CD8-positive, alpha-beta memory T cell (primary cell): ENCODE measurements at regions not wholly inside any gene's neighbourhood (a gene's known extent, or its start where the extent isn't known, plus 50 kb on each side); places are given as distances from the start of the nearest gene placed in this dataset.
"Not testable (repeated sequence)": the region's sequence is repeated elsewhere in the genome, so short reads cannot be mapped to it uniquely, and the experiment has no call there.

Source experiments
- CTCF ChIA-PET: fragments of 350-600 bp; sonication (Branson Sonifier 250); formaldehyde crosslinking; loops from one replicate; lab custom pipeline; 2021; ENCODE audit warnings: antibody characterized with exemption; lab: Charles Lee
- POLR2A ChIA-PET: fragments of 350-600 bp; sonication (Branson Sonifier 250); formaldehyde crosslinking; loops from one replicate; lab custom pipeline; 2021; ENCODE audit warnings: antibody characterized with exemption; lab: Charles Lee
- DNase-seq, 5 donors: peaks; one replicate each; pipeline versions ENCODE4 v3.0.0 to v3.0.0-alpha.2; 2020 to 2022; ENCODE audit warnings: mixed read lengths in 1 of 5
- H3K27ac ChIP-seq: one replicate; pipeline ENCODE4 v1.7.0; 2013; ENCODE audit warnings: low read depth, mild to moderate bottlenecking, low read length, moderate library complexity
- H3K27me3 ChIP-seq: 2 replicates; pipeline ENCODE4 v1.7.0; 2013; ENCODE audit warnings: low read length, mild to moderate bottlenecking; ENCODE audit not compliant: insufficient read depth, poor library complexity, severe bottlenecking
- H3K36me3 ChIP-seq: 2 replicates; pipeline ENCODE4 v1.7.0; 2013; ENCODE audit warnings: mild to moderate bottlenecking, low read length, moderate library complexity; ENCODE audit not compliant: insufficient read depth
- H3K4me1 ChIP-seq: 2 replicates; pipeline ENCODE4 v1.7.0; 2013; ENCODE audit warnings: mild to moderate bottlenecking, low read length, moderate library complexity; ENCODE audit not compliant: insufficient read depth
- H3K4me3 ChIP-seq: 2 replicates; pipeline ENCODE4 v1.7.0; 2013; ENCODE audit warnings: mild to moderate bottlenecking, low read length
- H3K9me3 ChIP-seq: 2 replicates; pipeline ENCODE4 v1.7.0; 2013; ENCODE audit warnings: mild to moderate bottlenecking, low read length
- H3K27ac Mint-ChIP-seq, 8 donors: one replicate each; pipeline ENCODE4 v1.8.0; 2020 to 2021; ENCODE audit warnings: mixed read lengths in 8 of 8, mild to moderate bottlenecking in 6 of 8, inconsistent platforms in 3 of 8, moderate library complexity in 3 of 8
- H3K27me3 Mint-ChIP-seq, 2 donors: one replicate each; pipeline ENCODE4 v1.8.0; 2020 to 2021; ENCODE audit warnings: mixed read lengths in 2 of 2, mild to moderate bottlenecking in 1 of 2, moderate library complexity in 1 of 2
- H3K36me3 Mint-ChIP-seq, 3 donors: one replicate each; pipeline ENCODE4 v1.8.0; 2020 to 2021; ENCODE audit warnings: mixed read lengths in 3 of 3, inconsistent platforms in 1 of 3, mild to moderate bottlenecking in 1 of 3
- H3K4me1 Mint-ChIP-seq, 3 donors: one replicate each; pipeline ENCODE4 v1.8.0; 2020 to 2021; ENCODE audit warnings: mixed read lengths in 3 of 3, inconsistent platforms in 1 of 3, mild to moderate bottlenecking in 1 of 3
- H3K4me3 Mint-ChIP-seq, 7 donors: one replicate each; pipeline ENCODE4 v1.8.0; 2020 to 2021; ENCODE audit warnings: mixed read lengths in 7 of 7, mild to moderate bottlenecking in 6 of 7, moderate library complexity in 4 of 7, inconsistent platforms in 2 of 7
- H3K9me3 Mint-ChIP-seq, 5 donors: one replicate each; pipeline ENCODE4 v1.8.0; 2020 to 2022; ENCODE audit warnings: mixed read lengths in 5 of 5, mild to moderate bottlenecking in 3 of 5, moderate library complexity in 2 of 5, inconsistent platforms in 1 of 5

GRCh38 chr14:85075694-85076476, 454.1 kb upstream of the FLRT2 start:
- Mint-ChIP-seq H3K4me1 (no peaks in the 10 kb centered on the region), H3K27ac (no peak overlapping the region), H3K27me3 (no peaks in the 10 kb centered on the region), H3K36me3 (no peaks in the 10 kb centered on the region), H3K4me3 (no peak overlapping the region), H3K9me3 (peaks cover 3 to 28% (median 10%) of the 10 kb centered on the region in 5 donors)
- Histone ChIP-seq H3K36me3 (no peaks in the 10 kb centered on the region), H3K27me3 (no peaks in the 10 kb centered on the region), H3K4me3 (no peak overlapping the region), H3K9me3 (no peaks in the 10 kb centered on the region), H3K27ac (no peak overlapping the region), H3K4me1 (no peaks in the 10 kb centered on the region)
- ChIA-PET CTCF (no interaction called here), POLR2A (no interaction called here)
- no peak for DNase-seq

GRCh38 chr14:85077716-85078115, 452.2 kb upstream of the FLRT2 start:
- H3K9me3 Mint-ChIP-seq: peaks cover 3 to 31% (median 8%) of the 10 kb centered on the region in 5 donors
- POLR2A ChIA-PET, H3K4me1 ChIP-seq, H3K27me3 ChIP-seq, H3K4me1 Mint-ChIP-seq, H3K27ac Mint-ChIP-seq, H3K27ac ChIP-seq, H3K36me3 Mint-ChIP-seq, H3K4me3 Mint-ChIP-seq, H3K9me3 ChIP-seq, H3K4me3 ChIP-seq, H3K36me3 ChIP-seq, DNase-seq, CTCF ChIA-PET, H3K27me3 Mint-ChIP-seq: not testable (repeated sequence)

- H3K9me3 Mint-ChIP-seq: peaks cover 8 to 27% (median 13%) of the 10 kb centered on the region in 5 donors
- DNase-seq: no peak
- POLR2A ChIA-PET: no interaction called here
- Histone ChIP-seq H3K27me3 (no peaks in the 10 kb centered on the region), H3K36me3 (no peaks in the 10 kb centered on the region), H3K4me3 (no peak overlapping the region), H3K9me3 (no peaks in the 10 kb centered on the region), H3K27ac (no peak overlapping the region), H3K4me1 (no peaks in the 10 kb centered on the region)
- H3K4me3 Mint-ChIP-seq: no peak overlapping the region
- H3K36me3 Mint-ChIP-seq: no peaks in the 10 kb centered on the region
- no peaks in the 10 kb centered on the region for H3K4me1 Mint-ChIP-seq
- no peak overlapping the region for H3K27ac Mint-ChIP-seq
- H3K27me3 Mint-ChIP-seq: no peaks in the 10 kb centered on the region
- CTCF ChIA-PET: no interaction called here
Observed at GRCh38 chr14:85079842-85080730, 449.9 kb upstream of the FLRT2 start.

- Histone ChIP-seq H3K9me3 (no peaks in the 10 kb centered on the region), H3K4me3 (no peak overlapping the region), H3K36me3 (no peaks in the 10 kb centered on the region), H3K27ac (no peak overlapping the region), H3K4me1 (no peaks in the 10 kb centered on the region), H3K27me3 (no peaks in the 10 kb centered on the region)
- Mint-ChIP-seq H3K4me3 (no peak overlapping the region), H3K9me3 (peaks cover 6 to 22% (median 15%) of the 10 kb centered on the region in 5 donors), H3K27me3 (no peaks in the 10 kb centered on the region), H3K4me1 (no peaks in the 10 kb centered on the region), H3K27ac (no peak overlapping the region), H3K36me3 (no peaks in the 10 kb centered on the region)
- ChIA-PET CTCF (no interaction called here), POLR2A (no interaction called here)
- DNase-seq: no peak
Observed at GRCh38 chr14:85084344-85084743, 445.6 kb upstream of the FLRT2 start.

- Histone ChIP-seq H3K27ac (no peak overlapping the region), H3K9me3 (no peaks in the 10 kb centered on the region), H3K36me3 (no peaks in the 10 kb centered on the region), H3K27me3 (no peaks in the 10 kb centered on the region), H3K4me3 (no peak overlapping the region), H3K4me1 (no peaks in the 10 kb centered on the region)
- ChIA-PET CTCF (no interaction called here), POLR2A (no interaction called here)
- Mint-ChIP-seq H3K4me1 (no peaks in the 10 kb centered on the region), H3K4me3 (no peak overlapping the region), H3K9me3 (peaks cover 5 to 22% (median 12%) of the 10 kb centered on the region in 5 donors), H3K27me3 (no peaks in the 10 kb centered on the region), H3K27ac (no peak overlapping the region), H3K36me3 (no peaks in the 10 kb centered on the region)
- DNase-seq: no peak
Observed at GRCh38 chr14:85085981-85086380, 444.0 kb upstream of the FLRT2 start.

- no peaks in the 10 kb centered on the region for H3K36me3 ChIP-seq
- POLR2A ChIA-PET: no interaction called here
- H3K27ac Mint-ChIP-seq: no peak overlapping the region
- no peaks in the 10 kb centered on the region for H3K27me3 ChIP-seq
- H3K36me3 Mint-ChIP-seq: no peaks in the 10 kb centered on the region
- no peaks in the 10 kb centered on the region for H3K9me3 ChIP-seq
- CTCF ChIA-PET: no interaction called here
- H3K27ac ChIP-seq: no peak overlapping the region
- peaks cover 5 to 26% (median 8%) of the 10 kb centered on the region in 5 donors for H3K9me3 Mint-ChIP-seq
- H3K4me3 Mint-ChIP-seq: no peak overlapping the region
- no peak for DNase-seq
- no peak overlapping the region for H3K4me3 ChIP-seq
- H3K27me3 Mint-ChIP-seq: no peaks in the 10 kb centered on the region
- H3K4me1 ChIP-seq: no peaks in the 10 kb centered on the region
- H3K4me1 Mint-ChIP-seq: no peaks in the 10 kb centered on the region
Observed at GRCh38 chr14:85087201-85087600, 442.7 kb upstream of the FLRT2 start.

- ChIA-PET CTCF (no interaction called here), POLR2A (no interaction called here)
- H3K27me3 Mint-ChIP-seq: no peaks in the 10 kb centered on the region
- H3K4me3 ChIP-seq: no peak overlapping the region
- DNase-seq: no peak
- H3K27ac Mint-ChIP-seq: no peak overlapping the region
- H3K4me3 Mint-ChIP-seq: no peak overlapping the region
- H3K36me3 ChIP-seq: no peaks in the 10 kb centered on the region
- H3K4me1 ChIP-seq: no peaks in the 10 kb centered on the region
- no peaks in the 10 kb centered on the region for H3K27me3 ChIP-seq
- H3K9me3 Mint-ChIP-seq: peaks cover 5 to 17% (median 8%) of the 10 kb centered on the region in 5 donors
- no peaks in the 10 kb centered on the region for H3K4me1 Mint-ChIP-seq
- H3K27ac ChIP-seq: no peak overlapping the region
- H3K9me3 ChIP-seq: no peaks in the 10 kb centered on the region
- no peaks in the 10 kb centered on the region for H3K36me3 Mint-ChIP-seq
Observed at GRCh38 chr14:85088192-85088591, 441.8 kb upstream of the FLRT2 start.

GRCh38 chr14:85090681-85091080, 439.3 kb upstream of the FLRT2 start:
- Histone ChIP-seq H3K27me3 (no peaks in the 10 kb centered on the region), H3K9me3 (no peaks in the 10 kb centered on the region), H3K4me3 (no peak overlapping the region), H3K27ac (no peak overlapping the region), H3K4me1 (no peaks in the 10 kb centered on the region), H3K36me3 (no peaks in the 10 kb centered on the region)
- ChIA-PET POLR2A (no interaction called here), CTCF (no interaction called here)
- H3K4me1 Mint-ChIP-seq: no peaks in the 10 kb centered on the region
- no peaks in the 10 kb centered on the region for H3K36me3 Mint-ChIP-seq
- no peak overlapping the region for H3K4me3 Mint-ChIP-seq
- peaks cover 1 to 16% (median 5%) of the 10 kb centered on the region in 5 donors for H3K9me3 Mint-ChIP-seq
- DNase-seq: no peak
- H3K27me3 Mint-ChIP-seq: no peaks in the 10 kb centered on the region
- H3K27ac Mint-ChIP-seq: no peak overlapping the region
